ENCODE measurements at regions not wholly inside any gene's neighbourhood (a gene's known extent, or its start where the extent isn't known, plus 50 kb on each side); places are given as distances from the start of the nearest gene placed in this dataset.

DNA sequence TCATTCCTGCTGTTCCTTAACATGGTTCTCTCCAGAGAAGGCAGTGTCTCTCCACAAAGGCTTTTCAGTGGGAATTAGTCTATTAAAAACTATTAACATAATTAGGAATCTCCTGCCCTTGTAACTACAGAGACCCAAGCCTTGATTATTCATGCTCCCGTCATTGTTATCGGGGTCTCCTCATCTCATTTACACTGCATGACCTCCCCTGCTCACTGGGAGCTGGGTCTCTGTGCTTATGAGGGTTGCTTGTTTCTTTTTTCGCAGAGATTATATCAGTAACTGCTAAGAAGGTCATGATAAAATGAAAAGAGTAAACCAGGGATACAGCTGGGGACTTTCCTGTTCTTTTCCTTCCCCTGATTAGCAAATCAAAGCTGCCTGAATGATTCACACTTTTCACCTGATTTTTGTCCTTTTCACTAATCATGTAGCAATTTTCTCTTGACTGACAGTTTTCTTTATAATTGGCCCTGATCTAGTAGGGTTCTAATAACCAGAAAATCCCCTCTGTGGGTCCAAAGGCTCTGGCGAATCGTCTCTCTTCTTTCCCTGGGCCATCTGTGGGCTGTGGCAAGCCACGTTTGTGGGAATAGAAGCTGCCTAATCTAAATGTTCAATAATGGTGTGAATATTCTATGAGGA is 116.5 kb upstream of the BARHL2 start:
- TF ChIP-seq YY1 (IDR thresholded peaks at IDR 0.05; ENCODE audit: insufficient read depth, insufficient read length) = no peak
- TF ChIP-seq ZNF274 (IDR thresholded peaks at IDR 0.05; ENCODE audit: low read depth, low read length) = no peak
